IMR-90 (cell line): ENCODE measurements at regions not wholly inside any gene's neighbourhood (a gene's known extent, or its start where the extent isn't known, plus 50 kb on each side); places are given as distances from the start of the nearest gene placed in this dataset.

ENCODE experiments used
- ATAC-seq: fragments of 200-7000 bp; cut with Tn5 transposase; 2 replicates; pipeline ENCODE4 v1.9.1; 2020; ENCODE audit warnings: low read depth, mild to moderate bottlenecking, moderate library complexity
- BruUV-seq: library from RNA; stranded (reverse); fragments of 400-500 nt; replicated peaks from 2 replicates; lab custom pipeline; 2021; lab: Mats Ljungman, UMichigan
- CTCF ChIA-PET: fragments of 300-600 bp; formaldehyde crosslinking; extraction: SDS; loops from one replicate; lab custom pipeline; 2021; ENCODE audit warnings: antibody characterized with exemption; lab: Yijun Ruan, JAX
- POLR2A ChIA-PET: fragments of 300-600 bp; sonication (Branson Sonifier 250); formaldehyde crosslinking; loops from one replicate; lab custom pipeline; 2022; ENCODE audit warnings: antibody characterized with exemption; ENCODE audit not compliant: unreplicated experiment; lab: Charles Lee
- DNase-seq: peaks from one replicate; pipeline ENCODE4 v3.0.0; 2013
- H2AFZ ChIP-seq: replicated peaks from 2 replicates; pipeline ENCODE3; 2013; ENCODE audit warnings: low read length, mild to moderate bottlenecking; ENCODE audit not compliant: poor library complexity
- H2AK5ac ChIP-seq: 2 replicates; pipeline ENCODE4 v1.6.1; 2013; ENCODE audit warnings: low read depth, low read length, inconsistent platforms
- H2AK9ac ChIP-seq: replicated peaks from 2 replicates; pipeline ENCODE3; 2013; ENCODE audit warnings: mild to moderate bottlenecking, low read depth, low read length, moderate library complexity; ENCODE audit not compliant: poor library complexity
- H2BK120ac ChIP-seq: 2 replicates; pipeline ENCODE4 v1.6.1; 2013; ENCODE audit warnings: low read depth, low read length, inconsistent platforms
- H2BK15ac ChIP-seq: 3 replicates; pipeline ENCODE4 v1.6.1; 2013; ENCODE audit warnings: low read depth, low read length, inconsistent platforms
- H2BK20ac ChIP-seq: 2 replicates; pipeline ENCODE4 v1.6.1; 2013; ENCODE audit warnings: low read depth, mild to moderate bottlenecking, inconsistent platforms, low read length, moderate library complexity
- H2BK5ac ChIP-seq: 2 replicates; pipeline ENCODE4 v1.6.1; 2013; ENCODE audit warnings: mild to moderate bottlenecking, low read depth, low read length, inconsistent platforms; ENCODE audit not compliant: poor library complexity, severe bottlenecking
- H3K14ac ChIP-seq: replicated peaks from 2 replicates; pipeline ENCODE4 v1.6.1; 2013; ENCODE audit warnings: low read depth, low read length, inconsistent platforms
- H3K18ac ChIP-seq: 2 replicates; pipeline ENCODE4 v1.6.1; 2013; ENCODE audit warnings: low read depth, low read length, control low read depth
- H3K23ac ChIP-seq: 2 replicates; pipeline ENCODE4 v1.6.1; 2013; ENCODE audit warnings: low read depth, low read length, inconsistent platforms
- H3K27ac ChIP-seq: 2 replicates; pipeline ENCODE4 v1.5.1; 2013; ENCODE audit warnings: mild to moderate bottlenecking, control low read depth, low read length; ENCODE audit not compliant: insufficient read depth
- H3K27me3 ChIP-seq: 2 replicates; pipeline ENCODE4 v1.6.1; 2013; ENCODE audit warnings: low read length; ENCODE audit not compliant: control insufficient read depth, insufficient read depth
- H3K36me3 ChIP-seq: 2 replicates; pipeline ENCODE4 v1.6.1; 2013; ENCODE audit warnings: low read length, mixed read lengths; ENCODE audit not compliant: control insufficient read depth, insufficient read depth
- H3K4ac ChIP-seq: 2 replicates; pipeline ENCODE4 v1.6.1; 2013; ENCODE audit warnings: low read depth, low read length, inconsistent platforms
- H3K4me1 ChIP-seq: 2 replicates; pipeline ENCODE4 v1.6.1; 2013; ENCODE audit warnings: low read length, mixed read lengths; ENCODE audit not compliant: control insufficient read depth, insufficient read depth
- H3K4me2 ChIP-seq: 2 replicates; pipeline ENCODE4 v1.6.1; 2013; ENCODE audit warnings: low read depth, mild to moderate bottlenecking, control low read depth, low read length, moderate library complexity
- H3K4me3 ChIP-seq: 2 replicates; pipeline ENCODE4 v1.5.1; 2013; ENCODE audit warnings: low read depth, mild to moderate bottlenecking, control low read depth, low read length, moderate library complexity; ENCODE audit not compliant: insufficient read depth
- H3K56ac ChIP-seq: 2 replicates; pipeline ENCODE4 v1.6.1; 2013; ENCODE audit warnings: low read length, inconsistent platforms; ENCODE audit not compliant: insufficient read depth; ENCODE audit errors: extremely low read depth
- H3K79me1 ChIP-seq, 2 experiments: 2 replicates each; pipeline ENCODE4 v1.6.1; 2013; ENCODE audit warnings: low read length in 2 of 2, inconsistent platforms in 1 of 2, low read depth in 1 of 2
- H3K9ac ChIP-seq: 2 replicates; pipeline ENCODE4 v1.6.1; 2013; ENCODE audit warnings: low read depth, low read length, control low read depth
- H3K9me1 ChIP-seq: 2 replicates; pipeline ENCODE4 v1.6.1; 2013; ENCODE audit warnings: low read length, inconsistent platforms; ENCODE audit not compliant: insufficient read depth
- H3K9me3 ChIP-seq: 2 replicates; pipeline ENCODE4 v1.6.1; 2013; ENCODE audit warnings: low read length; ENCODE audit not compliant: control insufficient read depth, insufficient read depth
- H4K20me1 ChIP-seq: 2 replicates; pipeline ENCODE4 v1.6.1; 2013; ENCODE audit warnings: low read length, inconsistent platforms; ENCODE audit not compliant: insufficient read depth
- H4K5ac ChIP-seq: 2 replicates; pipeline ENCODE4 v1.6.1; 2013; ENCODE audit warnings: mild to moderate bottlenecking, low read depth, low read length, control low read depth
- H4K8ac ChIP-seq, 2 experiments: 2 replicates each; pipeline ENCODE4 v1.6.1; 2013; ENCODE audit warnings: low read depth in 2 of 2, low read length in 2 of 2, control low read depth in 1 of 2, inconsistent platforms in 1 of 2
- H4K91ac ChIP-seq: 2 replicates; pipeline ENCODE4 v1.6.1; 2013; ENCODE audit warnings: low read depth, low read length, inconsistent platforms; ENCODE audit not compliant: insufficient read depth
- FOS ChIP-seq: fragments of 150-350 bp; IDR thresholded peaks from 2 replicates; pipeline ENCODE4 v1.6.1; 2016; ENCODE audit warnings: low read depth, low read length
- MAFK ChIP-seq: IDR thresholded peaks from 2 replicates; pipeline ENCODE4 v1.6.1; 2012; ENCODE audit warnings: low read depth, low read length, improper control_type of control experiment
- MXI1 ChIP-seq: IDR thresholded peaks from 2 replicates; pipeline ENCODE4 v1.6.1; 2012; ENCODE audit warnings: low read depth, mild to moderate bottlenecking, low read length, moderate library complexity, borderline replicate concordance
- NFE2L2 ChIP-seq: fragments of 150-350 bp; IDR thresholded peaks from 2 replicates; pipeline ENCODE4 v1.6.1; 2016; ENCODE audit warnings: low read depth, mild to moderate bottlenecking, low read length
- RCOR1 ChIP-seq: IDR thresholded peaks from 2 replicates; pipeline ENCODE4 v1.6.1; 2012; ENCODE audit warnings: mild to moderate bottlenecking, low read length, improper control_type of control experiment; ENCODE audit not compliant: insufficient replicate concordance
- RFX5 ChIP-seq: IDR thresholded peaks from 2 replicates; pipeline ENCODE4 v1.8.0; 2012; ENCODE audit warnings: low read depth, mild to moderate bottlenecking, low read length, moderate library complexity
- SMC3 ChIP-seq: fragments of 150-350 bp; IDR thresholded peaks from 2 replicates; pipeline ENCODE4 v1.6.1; 2016; ENCODE audit warnings: low read depth, mild to moderate bottlenecking, antibody characterized with exemption, low read length, moderate library complexity
- WGBS, 2 experiments: methylation state at CpG; one replicate each; pipeline versions ENCODE4 v1.1.5 to v1.1.7; 2013; ENCODE audit warnings: missing lambda C conversion rate in 2 of 2; ENCODE audit not compliant: insufficient read length in 1 of 2; ENCODE audit errors: extremely low coverage in 2 of 2; 5-methylcytosine and 5-hydroxymethylcytosine counted together
- dilution Hi-C: fragments of 300-500 bp; cut with HindIII; formaldehyde crosslinking; loops from one replicate; pipeline ENCODE4 v1.14.3; 2018; ENCODE audit warnings: low sequenced_read_pairs; ENCODE audit not compliant: unreplicated experiment
- in situ Hi-C: fragments of 300-500 bp; cut with MboI; formaldehyde crosslinking; loops from 3 replicates; pipeline ENCODE4 v1.14.3; 2019; ENCODE audit warnings: low sequenced_read_pairs, inconsistent platforms, mixed read lengths
- intact Hi-C: fragments of 100-400 bp; cut with micrococcal nuclease; formaldehyde crosslinking; loops from 2 replicates; pipeline ENCODE4 v1.10.0; 2022

GRCh38 chr5:82517544-82518075, 239.5 kb upstream of the RPS23 start:
- intact Hi-C loops = no loop called here
- H3K4me1 ChIP-seq = no peaks in the 10 kb centered on the region
- no peak overlapping the region for H3K9ac ChIP-seq
- ChIA-PET CTCF (interaction anchor here (1.0 kb wide), 1 partner anchor 153 kb away, joined by 3 read pairs; no protein-coding TSS in a partner anchor), POLR2A (no interaction called here)
- no peaks in the 10 kb centered on the region for H3K9me3 ChIP-seq
- H4K20me1 ChIP-seq = no peaks in the 10 kb centered on the region
- DNase-seq = no peak
- no peak overlapping the region for H2BK5ac ChIP-seq
- no TSS peak for BruUV-seq
- no peak overlapping the region for H4K8ac ChIP-seq
- dilution Hi-C loops = no loop called here
- no peak overlapping the region for H3K23ac ChIP-seq
- H3K27ac ChIP-seq = no peak overlapping the region
- no peak overlapping the region for H3K56ac ChIP-seq
- no peaks in the 10 kb centered on the region for H3K36me3 ChIP-seq
- H4K91ac ChIP-seq = no peak overlapping the region
- H4K5ac ChIP-seq = no peak overlapping the region
- no peak overlapping the region for H3K4me3 ChIP-seq
- no peaks in the 10 kb centered on the region for H3K9me1 ChIP-seq
- H2AFZ ChIP-seq = no peak overlapping the region
- in situ Hi-C loops = no loop called here
- no peak overlapping the region for H2AK9ac ChIP-seq
- H2BK120ac ChIP-seq = no peak overlapping the region
- H3K4me2 ChIP-seq = no peak overlapping the region
- no peak overlapping the region for H3K18ac ChIP-seq
- H3K14ac ChIP-seq = no peak overlapping the region
- WGBS, 2 experiments = no CpG with 5 or more reads among the region's 4 CpGs
- H2BK20ac ChIP-seq = no peak overlapping the region
- H2BK15ac ChIP-seq = no peak overlapping the region
- peaks cover 5% of the 10 kb centered on the region for H3K27me3 ChIP-seq
- no peaks in the 10 kb centered on the region for H3K79me1 ChIP-seq
- TF ChIP-seq RCOR1 (no peak), RFX5 (no peak), SMC3 (no peak), FOS (no peak), MAFK (no peak), NFE2L2 (no peak), MXI1 (no peak)
- H3K4ac ChIP-seq = no peak overlapping the region
- no peak for ATAC-seq
- no peak overlapping the region for H2AK5ac ChIP-seq
